ENCODE measurements at regions not wholly inside any gene's neighbourhood (a gene's known extent, or its start where the extent isn't known, plus 50 kb on each side); places are given as distances from the start of the nearest gene placed in this dataset.

- in situ Hi-C loops (cut with MboI) = no loop called here
- no peak overlapping the region for H3K4me2 ChIP-seq (ENCODE audit: control insufficient read depth, insufficient read depth)
- intact Hi-C loops (cut with micrococcal nuclease; ENCODE audit: unreplicated experiment) = no loop called here
- ChIA-PET POLR2A (no interaction called here), CTCF (interaction anchor here (1.0 to 4.1 kb wide), 2 partner anchors 8 to 11 kb away, joined by 3 to 19 read pairs; no protein-coding TSS in a partner anchor), SMC1A (ENCODE audit: uncharacterized antibody, unreplicated experiment) (interaction anchor here (1.2 kb wide), 1 partner anchor 11 kb away, joined by 4 read pairs; no protein-coding TSS in a partner anchor), RAD21 (ENCODE audit: unreplicated experiment) (no interaction called here)
- no peaks in the 10 kb centered on the region for H3K79me2 ChIP-seq (ENCODE audit: control insufficient read depth, insufficient read depth, low read length)
- no peaks in the 10 kb centered on the region for H3K36me3 ChIP-seq (ENCODE audit: control insufficient read depth in 2 of 2, insufficient read depth in 2 of 2, low read length in 1 of 2)
- H3K4me1 ChIP-seq (ENCODE audit: control insufficient read depth, insufficient read depth, low read length) = no peaks in the 10 kb centered on the region
- H3K9me3 ChIP-seq (replicated peaks; ENCODE audit: control insufficient read depth, insufficient read depth, low read length) = no peaks in the 10 kb centered on the region
- H4K20me1 ChIP-seq (ENCODE audit: control insufficient read depth, insufficient read depth) = no peaks in the 10 kb centered on the region
- TF ChIP-seq IKZF1 (conservative IDR thresholded peaks at IDR 0.05) = no peak
- H3K4me3 ChIP-seq = no peak overlapping the region
- ATAC-seq (no peak), FAIRE-seq (no peak), DNase-seq (ENCODE audit: low read depth, low spot score) (no peak)
- H3K27ac ChIP-seq (ENCODE audit: control insufficient read depth, insufficient read depth) = no peak overlapping the region
- no peak overlapping the region for H2AFZ ChIP-seq (ENCODE audit: control insufficient read depth, low read depth, low read length)
- H3K27me3 ChIP-seq (replicated peaks in 1 of 2; ENCODE audit: control insufficient read depth in 2 of 2, insufficient read depth in 2 of 2, low read length in 1 of 2) = no peaks in the 10 kb centered on the region
- 0% methylated on average over 2 of the region's 2 CpGs for WGBS (ENCODE audit: insufficient coverage, insufficient replicate concordance, low lambda C conversion rate, missing lambda C conversion rate)
- no peak overlapping the region for H3K9ac ChIP-seq (ENCODE audit: control insufficient read depth, insufficient read depth, low read length)
- no TSS peak for BruUV-seq (replicated peaks)
Observed at GRCh38 chr2:17298453-17298852, 219.8 kb downstream of the RAD51AP2 start.

- in situ Hi-C loops (cut with MboI) = no loop called here
- Histone ChIP-seq H3K4me2 (ENCODE audit: control insufficient read depth, insufficient read depth) (no peak overlapping the region), H3K79me2 (ENCODE audit: control insufficient read depth, insufficient read depth, low read length) (no peaks in the 10 kb centered on the region), H3K27ac (ENCODE audit: control insufficient read depth, insufficient read depth) (no peak overlapping the region), H3K4me1 (ENCODE audit: control insufficient read depth, insufficient read depth, low read length) (no peaks in the 10 kb centered on the region), H3K4me3 (no peak overlapping the region), H3K9me3 (replicated peaks; ENCODE audit: control insufficient read depth, insufficient read depth, low read length) (no peaks in the 10 kb centered on the region), H3K27me3 (replicated peaks in 1 of 2; ENCODE audit: control insufficient read depth in 2 of 2, insufficient read depth in 2 of 2, low read length in 1 of 2) (no peaks in the 10 kb centered on the region), H3K36me3 (ENCODE audit: control insufficient read depth in 2 of 2, insufficient read depth in 2 of 2, low read length in 1 of 2) (no peaks in the 10 kb centered on the region), H3K9ac (ENCODE audit: control insufficient read depth, insufficient read depth, low read length) (no peak overlapping the region), H2AFZ (ENCODE audit: control insufficient read depth, low read depth, low read length) (no peak overlapping the region), H4K20me1 (ENCODE audit: control insufficient read depth, insufficient read depth) (no peaks in the 10 kb centered on the region)
- no peak for DNase-seq (ENCODE audit: low read depth, low spot score)
- FAIRE-seq = no peak
- CTCF ChIA-PET = interaction anchor here (4.1 kb wide), 1 partner anchor 13 kb away, joined by 19 read pairs; no protein-coding TSS in a partner anchor
- POLR2A ChIA-PET = no interaction called here
- no peak for TF ChIP-seq CREM (IDR thresholded peaks at IDR 0.05; ENCODE audit: low read depth)
- BruUV-seq (replicated peaks) = no TSS peak
- intact Hi-C loops (cut with micrococcal nuclease; ENCODE audit: unreplicated experiment) = no loop called here
- no peak for ATAC-seq
- SMC1A ChIA-PET (ENCODE audit: uncharacterized antibody, unreplicated experiment) = interaction anchor here (0.8 to 1.5 kb wide), 2 partner anchors 13 to 1269 kb away, joined by 3 to 4 read pairs; no protein-coding TSS in a partner anchor
- RAD21 ChIA-PET (ENCODE audit: unreplicated experiment) = no interaction called here
Observed at GRCh38 chr2:17296686-17297085, 221.6 kb downstream of the RAD51AP2 start.
